ENCODE measurements at regions not wholly inside any gene's neighbourhood (a gene's known extent, or its start where the extent isn't known, plus 50 kb on each side); places are given as distances from the start of the nearest gene placed in this dataset.
A peak's percentile ranks its signal among the peaks of the same experiment; 100 is the strongest.
"Not testable (repeated sequence)": the region's sequence is repeated elsewhere in the genome, so short reads cannot be mapped to it uniquely, and the experiment has no call there.

DNA sequence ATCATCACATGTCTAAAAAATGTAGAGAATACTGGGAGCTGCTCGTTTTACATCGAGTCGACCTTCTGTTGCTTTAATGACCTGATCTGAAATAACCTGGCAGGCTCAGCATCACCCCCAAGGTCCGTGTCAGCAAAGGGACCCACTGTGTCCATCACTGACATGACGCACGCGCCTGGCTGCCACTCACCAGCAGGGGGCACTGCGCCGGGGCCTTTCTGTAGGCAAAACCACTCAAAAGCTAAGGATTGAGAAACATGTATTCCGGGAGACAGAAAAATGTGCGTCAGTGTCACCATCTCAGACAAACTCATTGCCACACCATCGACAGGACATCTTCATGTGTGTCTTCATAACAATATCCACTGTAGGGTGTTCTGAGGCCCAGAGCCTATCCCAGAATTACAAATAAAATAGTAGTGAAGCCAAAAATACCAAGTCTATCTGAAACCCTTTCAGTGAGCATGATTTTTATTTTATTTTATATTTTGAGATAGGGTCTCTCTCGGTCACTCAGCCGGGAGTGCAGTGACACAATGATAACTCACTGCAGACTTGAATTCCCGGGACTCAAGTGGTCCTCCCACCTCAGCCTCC is 130.3 kb upstream of the LSM14A start:
- DNase-seq, result no peak

GRCh38 chr19:34044021-34044420 is 128.3 kb upstream of the LSM14A start:
- no peak for DNase-seq

- DNase-seq, result no peak
Measured at GRCh38 chr19:34049944-34050343, 122.4 kb upstream of the LSM14A start.

DNA sequence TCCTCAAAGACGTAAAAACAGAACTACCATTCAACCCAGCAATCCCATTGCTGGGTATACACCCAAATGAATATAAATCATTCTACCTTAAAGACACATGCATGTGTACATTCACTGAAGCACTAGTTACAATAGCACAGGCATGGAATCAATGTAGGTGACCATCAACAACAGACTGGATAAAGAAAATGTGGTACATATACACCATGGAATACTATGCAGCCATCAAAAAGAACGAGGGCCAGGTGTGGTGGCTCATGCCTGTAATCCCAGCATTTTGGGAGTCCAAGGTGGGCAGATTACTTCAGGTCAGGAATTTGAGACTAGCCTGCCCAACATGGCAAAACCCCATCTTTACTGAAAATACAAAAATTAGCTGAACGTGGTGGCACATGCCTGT is 121.9 kb upstream of the LSM14A start:
- not testable (repeated sequence) for DNase-seq

DNA sequence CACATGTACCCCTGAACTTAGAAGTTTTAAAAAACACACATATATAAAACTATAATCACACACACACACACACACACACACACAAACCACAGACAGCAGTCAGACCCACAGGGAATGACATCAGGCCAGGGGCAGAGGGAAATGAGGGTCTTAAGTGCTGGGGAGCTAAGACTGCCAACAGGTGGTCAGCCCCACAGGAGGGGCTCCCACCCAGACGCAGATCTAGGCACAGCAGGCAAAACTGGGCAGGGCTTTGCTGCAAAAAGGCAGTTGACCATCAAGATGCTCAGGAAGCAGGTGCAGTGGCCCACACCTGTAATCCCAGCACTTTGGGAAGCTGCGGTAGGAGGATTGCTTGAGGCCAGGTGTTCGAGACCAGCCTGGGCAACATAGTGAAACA is 121.0 kb upstream of the LSM14A start:
- no peak for DNase-seq

GRCh38 chr19:34057155-34057554 is 115.1 kb upstream of the LSM14A start:
- no peak for DNase-seq

DNA sequence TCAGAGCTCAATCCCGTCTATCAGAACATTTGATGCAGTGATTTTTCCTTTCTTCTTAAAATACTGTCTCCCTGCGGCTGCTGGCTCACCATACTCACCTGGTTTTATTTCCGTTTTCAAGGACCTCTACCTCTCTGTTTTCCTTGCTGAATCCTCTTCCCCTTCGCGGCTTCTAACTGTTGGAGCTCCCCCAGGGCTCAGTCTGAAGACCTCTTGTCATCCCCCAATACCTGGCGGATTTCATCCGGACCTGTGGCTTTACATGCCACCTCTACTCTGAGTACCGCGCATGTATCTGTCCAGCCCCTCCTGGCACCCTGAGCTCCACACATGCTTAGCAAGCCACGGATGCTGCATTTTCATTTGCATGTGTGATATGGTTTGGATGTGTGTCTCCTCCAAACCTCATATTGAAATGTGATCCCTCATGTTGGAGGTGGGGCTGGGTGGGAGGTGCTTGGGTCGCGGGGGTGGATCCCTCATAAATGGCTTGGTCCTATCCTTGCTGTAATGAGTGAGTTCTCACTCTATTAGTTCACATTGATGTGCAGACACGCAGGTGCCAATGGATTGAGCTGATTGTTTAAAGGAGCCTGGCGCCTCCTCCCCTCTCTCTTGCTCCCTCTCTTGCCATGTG is 106.2 kb upstream of the LSM14A start:
- no peak for DNase-seq

GRCh38 chr19:34067861-34068271 is 104.4 kb upstream of the LSM14A start:
- DNase-seq, result no peak

DNA sequence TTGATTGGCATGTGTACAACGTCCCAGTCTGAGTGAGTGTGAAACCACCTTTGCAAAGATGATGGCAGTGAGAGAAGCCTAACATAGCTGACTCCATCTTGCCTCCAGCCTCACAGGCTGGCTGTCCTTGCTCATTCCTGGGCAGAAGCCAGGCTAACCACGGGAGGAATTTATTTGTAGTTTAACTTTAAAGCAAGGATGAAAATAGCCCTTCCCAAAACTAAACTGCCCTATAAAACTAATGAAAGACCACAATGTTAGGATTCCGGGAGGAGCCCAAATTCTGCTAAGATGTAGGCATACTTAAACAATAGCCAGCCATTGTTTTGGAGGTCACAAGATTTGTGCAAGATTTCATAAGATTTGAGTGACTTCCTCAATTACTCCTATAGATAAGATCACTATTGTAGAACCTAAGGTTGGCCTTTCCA is 96.6 kb upstream of the LSM14A start:
- DNase-seq, result no peak

DNA sequence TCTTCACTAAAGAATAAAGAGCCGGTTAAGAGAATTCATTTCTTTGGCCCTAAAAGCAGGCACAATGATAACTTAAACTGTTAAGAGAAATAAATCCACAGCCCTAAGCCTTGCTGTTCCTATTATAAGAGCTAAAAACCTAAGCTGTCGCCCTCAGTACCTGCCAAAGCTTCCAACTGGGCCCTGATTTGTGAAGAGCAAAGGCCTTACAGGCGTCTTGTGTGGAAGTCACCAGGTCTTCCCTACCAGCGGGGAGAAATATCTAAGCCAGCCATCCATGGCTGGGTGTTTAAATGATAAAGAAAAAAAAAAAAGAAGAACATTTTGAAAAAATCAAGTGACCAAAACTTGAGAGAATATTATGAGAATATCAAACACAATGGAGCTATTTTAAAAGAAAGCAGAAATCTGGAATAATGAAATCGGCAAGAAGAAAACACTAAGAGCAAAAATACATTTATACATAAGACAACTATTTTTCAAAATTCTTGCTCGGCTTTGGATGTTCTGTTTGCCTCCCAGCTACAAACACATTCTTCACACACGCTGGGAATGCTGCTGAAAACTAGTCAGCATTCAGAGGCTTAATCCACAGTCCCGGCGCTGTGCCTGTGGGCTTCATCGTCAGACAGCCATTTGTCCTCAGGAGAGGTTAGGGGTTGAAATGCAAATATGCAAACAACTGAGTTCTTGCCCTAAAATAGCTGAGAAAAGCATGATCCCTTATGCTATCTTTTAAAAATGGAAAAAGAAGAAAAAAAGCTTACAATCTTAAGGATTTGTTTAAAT is 89.8 kb upstream of the LSM14A start:
- DNase-seq, result no peak

GRCh38 chr19:34084396-34085145 is 87.7 kb upstream of the LSM14A start:
- no peak for DNase-seq

- DNase-seq, result no peak
Measured at GRCh38 chr19:34085336-34085735, 87.0 kb upstream of the LSM14A start.

GRCh38 chr19:34088292-34088691 is 84.0 kb upstream of the LSM14A start:
- no peak for DNase-seq

- DNase-seq, result no peak
Measured at GRCh38 chr19:34089566-34089965, 82.7 kb upstream of the LSM14A start.

- no peak for DNase-seq
Measured at GRCh38 chr19:34094960-34095359, 77.3 kb upstream of the LSM14A start.

- not testable (repeated sequence) for DNase-seq
Measured at GRCh38 chr19:34095411-34095810, 76.9 kb upstream of the LSM14A start.

DNA sequence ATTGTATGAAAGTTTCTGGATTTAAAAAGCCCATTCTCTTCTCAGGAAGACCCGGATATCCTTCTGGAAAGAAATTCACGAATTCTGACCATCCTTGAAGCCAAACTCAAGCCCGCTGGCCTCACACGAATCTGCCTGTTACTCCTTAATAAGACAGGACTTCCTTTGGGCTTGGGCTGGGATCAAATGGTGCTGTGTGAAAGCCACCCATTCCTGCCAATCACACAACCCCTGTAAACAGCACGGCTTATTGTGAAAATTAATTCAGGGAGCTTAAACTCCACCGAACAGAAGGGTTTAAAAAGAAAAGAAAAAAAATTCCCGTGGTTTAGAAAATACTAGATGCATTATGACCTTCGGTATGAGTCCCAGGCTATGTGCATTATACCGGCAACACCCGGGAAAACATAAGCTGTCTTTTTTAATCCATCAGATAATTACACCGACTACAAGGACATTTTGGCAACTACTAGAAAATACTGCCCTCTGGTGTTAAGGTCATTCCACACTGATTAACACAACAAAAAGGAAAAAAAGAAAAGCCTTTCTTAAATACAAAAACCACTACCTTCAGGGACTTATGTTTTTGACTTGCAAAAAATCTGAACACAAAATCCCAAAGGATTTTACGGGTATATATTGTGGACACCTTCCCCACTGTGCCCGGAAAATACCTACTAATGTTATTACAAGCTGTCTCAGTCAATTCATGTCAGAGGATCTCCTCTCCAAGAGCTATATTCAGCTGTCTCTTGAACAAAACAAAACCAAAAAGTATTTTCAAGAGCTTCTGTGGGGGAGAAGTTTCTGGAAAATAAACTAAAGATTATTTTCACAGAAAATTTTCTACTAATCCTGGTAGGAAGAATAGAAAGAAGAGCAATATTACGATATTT is 76.0 kb upstream of the LSM14A start:
- peak; percentile 44 for DNase-seq

DNA sequence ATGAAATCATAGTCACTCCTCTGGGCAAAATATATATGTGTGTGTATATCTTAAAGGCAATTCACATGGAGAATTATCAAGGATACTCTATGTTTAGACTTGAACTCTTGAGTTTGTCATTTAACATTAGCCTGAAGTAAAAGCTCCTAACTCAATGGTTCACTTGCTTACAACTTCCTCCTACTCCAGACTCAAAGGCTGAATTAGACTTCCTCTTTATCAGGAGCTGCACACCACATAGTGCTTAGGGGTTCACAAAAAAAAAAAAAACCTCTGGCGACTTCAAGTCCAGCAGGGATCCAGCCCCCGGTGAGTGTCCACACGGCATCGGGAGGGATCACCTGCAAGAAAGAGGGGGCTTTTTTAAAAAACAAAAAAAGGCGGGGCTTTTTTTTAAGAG is 68.2 kb upstream of the LSM14A start:
- no peak for DNase-seq

DNA sequence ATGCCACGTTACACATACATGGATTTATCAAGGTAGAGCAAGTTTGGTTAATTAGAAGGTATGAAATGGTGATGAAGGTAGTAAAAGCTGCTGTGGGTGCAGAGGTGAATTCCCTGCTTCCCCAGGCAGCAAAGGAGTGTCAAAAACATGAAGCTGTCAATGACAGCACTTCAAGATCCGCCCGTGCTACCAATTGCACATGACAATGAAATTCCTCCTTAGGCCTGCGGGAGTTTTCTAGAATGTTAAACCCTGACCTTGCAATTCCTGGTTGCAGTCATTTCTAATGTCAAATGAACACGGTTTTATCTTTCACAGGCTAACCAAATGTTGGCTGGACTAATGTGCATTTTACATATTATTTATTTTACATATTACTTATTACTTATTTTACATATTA is 67.7 kb upstream of the LSM14A start:
- no peak for DNase-seq

DNA sequence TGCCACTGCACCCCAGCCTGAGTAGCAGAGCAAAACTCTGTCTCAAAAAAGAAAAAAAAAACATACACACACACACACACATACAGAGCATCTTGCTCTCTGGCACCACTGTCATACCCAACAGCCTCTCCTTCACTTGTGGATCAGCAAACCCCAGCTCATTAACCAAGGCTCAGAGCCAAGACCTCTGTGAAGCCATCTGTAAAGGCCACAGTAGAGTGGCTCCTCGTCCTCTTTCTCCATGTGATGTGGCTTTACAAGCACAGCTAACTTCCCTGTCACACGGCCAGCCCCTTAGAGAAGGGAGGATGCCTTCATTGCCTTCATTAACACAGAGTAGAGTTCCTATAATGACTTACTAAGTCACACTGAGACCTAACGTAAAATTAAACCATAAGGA is 62.7 kb upstream of the LSM14A start:
- DNase-seq, result no peak

- no peak for DNase-seq
Measured at GRCh38 chr19:34118879-34119748, 53.2 kb upstream of the LSM14A start.

Measured in NCI-H1436 (cell line).